IgD-negative memory B cell (primary cell): ENCODE measurements at regions not wholly inside any gene's neighbourhood (a gene's known extent, or its start where the extent isn't known, plus 50 kb on each side); places are given as distances from the start of the nearest gene placed in this dataset.
A peak's percentile ranks its signal among the peaks of the same experiment; 100 is the strongest.
"Not testable (repeated sequence)": the region's sequence is repeated elsewhere in the genome, so short reads cannot be mapped to it uniquely, and the experiment has no call there.

Experiments used
- H3K27ac Mint-ChIP-seq, 3 donors: one replicate each; pipeline ENCODE4 v1.8.0; 2020 to 2022; ENCODE audit warnings: mild to moderate bottlenecking in 3 of 3, mixed read lengths in 3 of 3, moderate library complexity in 1 of 3
- H3K27me3 Mint-ChIP-seq: one replicate; pipeline ENCODE4 v1.8.0; 2021; ENCODE audit warnings: mixed read lengths
- H3K36me3 Mint-ChIP-seq: one replicate; pipeline ENCODE4 v1.8.0; 2020; ENCODE audit warnings: mild to moderate bottlenecking, mixed read lengths
- H3K4me1 Mint-ChIP-seq, 3 donors: one replicate each; pipeline ENCODE4 v1.8.0; 2020 to 2022; ENCODE audit warnings: mixed read lengths in 3 of 3, mild to moderate bottlenecking in 1 of 3
- H3K4me3 Mint-ChIP-seq, 4 donors: one replicate each; pipeline ENCODE4 v1.8.0; 2020 to 2022; ENCODE audit warnings: mild to moderate bottlenecking in 4 of 4, mixed read lengths in 4 of 4, moderate library complexity in 3 of 4
- H3K9me3 Mint-ChIP-seq, 3 donors: one replicate each; pipeline ENCODE4 v1.8.0; 2020 to 2021; ENCODE audit warnings: mixed read lengths in 3 of 3, mild to moderate bottlenecking in 1 of 3

DNA sequence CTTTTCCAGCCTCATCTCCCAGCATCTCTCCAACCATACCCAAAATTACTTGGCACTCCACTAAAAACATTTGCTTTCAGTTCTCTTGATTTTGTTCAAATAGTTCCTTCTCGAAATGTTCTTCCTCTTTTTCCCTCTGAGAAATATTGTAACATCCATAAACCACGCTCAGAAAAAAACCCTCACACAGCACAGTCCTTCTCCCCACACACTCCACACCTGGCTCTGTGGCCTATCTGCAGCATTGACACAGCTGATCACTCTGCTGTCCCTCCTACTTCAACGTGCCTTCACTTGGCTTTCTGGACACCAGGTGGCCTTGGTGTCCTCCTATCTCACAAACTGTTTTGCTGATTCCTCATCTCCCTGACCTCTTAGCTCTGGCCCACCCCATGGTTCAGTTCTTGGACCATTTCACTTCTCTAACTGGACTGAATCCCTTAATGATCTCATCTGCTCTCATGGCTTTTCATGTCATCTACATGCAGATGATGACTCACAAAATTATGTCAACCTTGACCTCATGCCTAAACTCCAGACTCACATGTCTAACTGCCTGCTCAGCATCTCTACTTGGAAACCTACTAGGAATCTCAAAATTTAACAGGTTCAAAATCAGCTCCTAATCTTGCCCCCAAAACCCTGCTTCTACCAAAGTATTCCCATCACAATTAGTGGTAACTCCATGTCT, 93.3 kb downstream of the TRIM42 start:
- Mint-ChIP-seq H3K4me3 (no peak overlapping the region), H3K36me3 (peaks cover 1% of the 10 kb centered on the region), H3K9me3 (peaks cover 0 to 8% (median 5%) of the 10 kb centered on the region in 3 donors), H3K27me3 (peaks cover 3% of the 10 kb centered on the region), H3K27ac (no peak overlapping the region), H3K4me1 (peaks cover 0 to 5% (median 2%) of the 10 kb centered on the region in 3 donors)

DNA sequence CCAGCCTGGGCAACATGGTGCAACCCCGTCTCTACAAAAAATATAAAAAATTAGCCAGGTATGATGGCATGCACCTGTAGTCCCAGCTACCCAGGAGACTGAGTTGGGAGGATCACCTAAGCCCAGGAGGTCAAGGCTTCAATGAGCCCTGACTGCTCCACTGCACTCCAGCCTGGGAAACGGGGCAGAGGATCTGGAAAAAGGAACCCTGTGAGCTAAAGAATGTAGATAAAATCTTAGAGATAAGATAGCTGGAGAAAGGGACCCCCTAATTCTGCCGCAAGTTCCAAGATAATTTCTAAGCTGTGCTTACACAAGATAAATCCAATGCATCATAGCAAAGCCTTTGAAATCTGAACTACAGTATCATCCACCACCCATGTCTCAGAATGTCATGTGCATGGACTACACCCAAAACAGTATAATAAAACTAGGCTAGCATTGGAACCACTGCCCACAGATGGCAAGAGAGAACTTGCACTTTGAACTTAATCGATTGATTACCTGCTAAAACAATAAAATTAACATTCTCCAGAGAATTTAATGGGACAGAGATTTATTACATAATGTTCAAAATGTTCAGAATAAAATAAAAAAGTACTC, 99.9 kb downstream of the TRIM42 start:
- Mint-ChIP-seq H3K27me3 (peaks cover 9% of the 10 kb centered on the region), H3K27ac (no peak overlapping the region), H3K4me1 (no peaks in the 10 kb centered on the region), H3K9me3 (peaks cover 6 to 14% (median 8%) of the 10 kb centered on the region in 3 donors), H3K36me3 (peaks cover 1% of the 10 kb centered on the region), H3K4me3 (no peak overlapping the region)

DNA sequence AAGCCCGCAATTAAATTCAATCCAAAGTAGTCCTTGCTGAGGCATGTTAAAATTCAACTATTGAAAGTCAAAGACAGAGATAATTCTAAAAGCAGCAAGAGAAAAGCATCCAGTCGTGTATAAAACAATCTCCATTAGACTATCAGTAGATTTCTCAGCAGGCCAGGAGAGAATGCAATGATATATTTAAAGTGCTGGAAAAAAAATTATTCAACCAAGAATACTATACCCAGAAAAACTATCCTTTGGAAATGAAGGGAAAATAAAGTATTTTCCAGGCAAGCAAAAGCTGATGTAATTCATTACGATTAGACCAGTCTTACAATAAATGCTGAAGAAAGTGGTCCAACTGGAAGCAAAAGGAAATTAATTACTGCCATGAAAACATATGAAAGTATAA, 113.5 kb downstream of the TRIM42 start:
- no peaks in the 10 kb centered on the region for H3K36me3 Mint-ChIP-seq
- H3K27me3 Mint-ChIP-seq, result peaks cover 8% of the 10 kb centered on the region
- peak overlapping the region in 1 of 3 donors; percentile 6 for H3K27ac Mint-ChIP-seq
- H3K4me3 Mint-ChIP-seq, result no peak overlapping the region
- H3K4me1 Mint-ChIP-seq, result peaks cover 0 to 3% (median 0%) of the 10 kb centered on the region in 3 donors
- H3K9me3 Mint-ChIP-seq, result peaks cover 6 to 20% (median 9%) of the 10 kb centered on the region in 3 donors

DNA sequence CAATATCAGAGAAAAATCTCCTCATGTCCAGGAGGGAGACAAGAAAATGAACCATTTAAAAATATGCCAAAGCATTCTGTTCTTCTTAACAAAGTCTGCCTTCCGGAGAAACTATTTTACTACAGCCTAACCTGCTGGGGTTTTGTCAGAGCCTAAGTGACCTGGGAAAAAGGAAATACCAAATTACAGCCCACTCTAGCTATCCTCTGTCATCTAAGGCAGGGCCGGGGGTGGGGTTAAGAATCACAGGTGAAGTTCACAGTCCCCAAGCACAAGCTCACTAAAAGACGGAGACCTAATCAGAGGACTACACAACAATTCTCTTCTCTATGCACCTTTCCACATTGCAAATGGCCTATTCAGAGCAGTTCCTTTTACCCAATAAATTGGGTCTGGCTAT, 116.6 kb downstream of the TRIM42 start:
- H3K4me1 Mint-ChIP-seq, result peaks cover 0 to 3% (median 0%) of the 10 kb centered on the region in 3 donors
- no peak overlapping the region for H3K27ac Mint-ChIP-seq
- H3K36me3 Mint-ChIP-seq, result no peaks in the 10 kb centered on the region
- no peak overlapping the region for H3K4me3 Mint-ChIP-seq
- peaks cover 4% of the 10 kb centered on the region for H3K27me3 Mint-ChIP-seq
- H3K9me3 Mint-ChIP-seq, result peaks cover 7 to 23% (median 11%) of the 10 kb centered on the region in 3 donors

DNA sequence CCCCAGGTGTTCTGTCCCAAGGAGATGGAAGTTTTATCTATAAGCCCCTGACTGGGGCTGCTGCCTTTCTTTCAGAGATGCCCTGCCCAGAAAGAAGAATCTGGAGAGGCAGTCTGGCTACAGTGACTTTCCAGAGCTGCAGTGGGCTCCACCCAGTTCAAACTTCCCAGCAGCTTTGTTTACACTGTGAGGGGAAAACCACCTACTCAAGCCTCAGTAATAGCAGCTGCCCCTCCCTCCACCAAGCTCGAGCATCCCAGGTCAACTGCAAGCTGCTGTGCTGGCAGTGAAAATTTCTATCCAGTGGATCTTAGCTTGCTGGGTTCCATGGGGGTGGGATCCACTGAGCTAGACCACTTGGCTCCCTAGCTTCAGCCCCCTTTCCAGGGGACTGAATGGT, 125.0 kb downstream of the TRIM42 start:
- H3K27me3 Mint-ChIP-seq, H3K36me3 Mint-ChIP-seq: not testable (repeated sequence)
- peaks cover 8 to 29% (median 11%) of the 10 kb centered on the region in 3 donors for H3K9me3 Mint-ChIP-seq

DNA sequence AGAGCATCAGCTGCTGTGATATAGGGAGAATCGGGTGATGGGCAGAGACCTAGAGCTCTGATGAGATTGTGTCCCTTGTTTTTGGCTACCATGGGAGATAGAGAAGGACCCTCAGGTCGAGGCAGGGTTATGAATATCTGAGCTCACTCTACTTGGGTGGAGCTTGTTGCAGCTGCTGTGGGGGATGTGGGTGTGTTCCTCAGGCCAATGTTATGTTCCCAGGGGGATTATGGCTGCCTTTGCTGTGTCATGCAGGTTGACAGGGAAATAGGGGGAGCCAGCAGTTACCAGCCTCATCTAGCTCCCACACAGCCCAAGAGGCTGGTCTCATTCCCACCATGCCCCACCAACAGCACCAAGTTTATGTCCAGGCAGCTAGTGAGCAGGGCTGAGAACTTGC, 131.5 kb downstream of the TRIM42 start:
- no peak overlapping the region for H3K27ac Mint-ChIP-seq
- peaks cover 10% of the 10 kb centered on the region for H3K27me3 Mint-ChIP-seq
- H3K9me3 Mint-ChIP-seq, result peaks cover 5 to 15% (median 6%) of the 10 kb centered on the region in 3 donors
- H3K36me3 Mint-ChIP-seq, result no peaks in the 10 kb centered on the region
- H3K4me3 Mint-ChIP-seq, result no peak overlapping the region
- H3K4me1 Mint-ChIP-seq, result peaks cover 0 to 8% (median 5%) of the 10 kb centered on the region in 3 donors

More for the DNA sequence above, 125.0 kb downstream of the TRIM42 start:
- not testable (repeated sequence) for H3K4me3 Mint-ChIP-seq, H3K4me1 Mint-ChIP-seq, H3K27ac Mint-ChIP-seq

DNA sequence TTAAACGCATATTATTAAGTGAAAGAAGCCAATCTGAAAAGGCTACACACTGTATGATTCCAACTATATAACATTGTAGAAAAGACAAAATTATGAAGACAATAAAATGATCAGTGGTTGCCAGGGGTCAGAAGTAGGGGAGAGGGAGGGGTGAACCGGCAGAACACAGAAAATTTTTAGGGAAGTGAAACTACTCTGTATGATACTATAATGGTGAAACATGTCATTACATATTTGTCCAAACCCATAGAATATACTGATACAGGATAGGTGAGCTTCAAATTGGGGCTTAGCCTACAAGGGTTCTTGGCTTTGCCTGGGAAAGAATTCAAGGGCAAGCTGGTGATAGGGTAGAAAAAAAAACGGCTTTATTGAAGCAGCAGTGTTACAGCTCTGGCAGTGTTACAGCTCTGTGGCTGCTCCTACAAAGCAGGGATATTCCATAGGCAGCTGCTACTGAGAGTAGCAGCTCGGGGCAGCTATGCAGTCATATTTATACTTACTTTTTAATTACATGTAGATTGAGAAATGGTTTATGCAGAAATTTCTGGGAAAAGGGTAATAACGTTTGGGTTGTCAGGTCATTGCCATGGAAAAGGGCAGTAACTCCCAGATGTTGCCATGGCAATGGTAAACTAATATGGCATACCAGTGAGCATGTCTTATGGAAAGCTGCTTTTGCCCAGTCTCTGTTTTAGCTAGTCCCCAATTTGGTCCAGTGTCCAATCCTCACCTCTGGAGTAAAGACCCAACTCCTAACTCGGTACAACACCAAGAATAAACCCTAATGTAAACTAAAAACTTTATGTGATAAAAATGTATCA, 125.1 kb upstream of the SLC25A36 start:
- H3K27me3 Mint-ChIP-seq, result peaks cover 1% of the 10 kb centered on the region
- peak overlapping the region in 2 of 4 donors; percentile 2 to 35 for H3K4me3 Mint-ChIP-seq
- H3K4me1 Mint-ChIP-seq, result peaks cover 7 to 13% (median 9%) of the 10 kb centered on the region in 3 donors
- H3K9me3 Mint-ChIP-seq, result peaks cover 3 to 11% (median 7%) of the 10 kb centered on the region in 3 donors
- peak overlapping the region in 2 of 3 donors; percentile 31 to 35 for H3K27ac Mint-ChIP-seq
- H3K36me3 Mint-ChIP-seq, result no peaks in the 10 kb centered on the region

DNA sequence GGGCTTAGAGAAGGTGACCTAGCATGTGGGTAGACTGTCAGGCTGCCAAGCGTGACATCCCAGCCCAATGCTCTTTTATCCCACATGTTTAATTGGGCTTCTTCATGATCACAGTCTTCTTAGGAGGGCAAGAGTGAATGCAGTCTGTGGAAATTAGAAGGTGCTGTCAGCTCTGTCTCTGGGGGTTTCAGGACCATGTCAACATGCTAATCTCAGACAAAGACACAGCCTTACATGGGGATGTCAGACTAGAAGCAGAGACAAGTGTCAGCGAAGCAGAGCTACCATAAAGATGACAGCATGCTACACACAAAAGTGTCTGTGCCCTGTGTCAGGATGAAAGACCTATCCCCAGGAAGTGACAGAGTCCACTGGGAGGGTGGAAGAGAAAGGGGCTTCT, 120.1 kb upstream of the SLC25A36 start:
- H3K27me3 Mint-ChIP-seq, result peaks cover 4% of the 10 kb centered on the region
- H3K4me1 Mint-ChIP-seq, result peaks cover 1 to 6% (median 2%) of the 10 kb centered on the region in 3 donors
- peak overlapping the region in 1 of 3 donors; percentile 93 for H3K27ac Mint-ChIP-seq
- no peaks in the 10 kb centered on the region for H3K36me3 Mint-ChIP-seq
- H3K4me3 Mint-ChIP-seq, result no peak overlapping the region
- H3K9me3 Mint-ChIP-seq, result no peaks in the 10 kb centered on the region

DNA sequence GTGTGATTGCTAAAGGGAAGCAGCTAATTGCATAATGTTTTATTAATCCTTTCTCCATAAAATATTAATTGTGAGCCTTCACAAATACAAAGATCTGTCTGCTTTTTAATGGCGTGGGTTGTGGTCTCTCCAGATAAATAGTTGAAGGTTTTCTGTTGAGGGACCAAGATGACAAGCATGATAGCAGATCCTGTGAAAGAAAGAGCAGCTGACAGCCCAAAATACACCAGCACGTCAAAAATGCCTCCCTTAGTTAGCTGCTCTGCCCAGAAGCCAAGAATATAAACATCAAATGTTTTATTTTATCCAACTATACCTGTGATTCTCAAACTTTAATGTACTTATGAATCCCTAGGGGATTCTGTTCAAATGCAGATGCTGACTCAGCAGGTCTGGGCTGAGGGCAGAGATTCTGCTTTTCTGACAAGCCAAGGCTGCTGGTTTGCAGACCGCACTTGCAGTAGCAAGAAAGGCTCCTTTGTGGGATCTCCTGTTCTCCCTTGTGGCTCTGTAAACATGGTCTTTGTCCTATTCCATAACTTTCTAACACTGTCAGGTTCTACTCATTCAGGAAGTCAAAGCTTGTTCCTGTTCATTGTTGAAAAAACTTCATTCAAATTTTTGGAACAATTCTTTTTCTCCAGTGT, 119.1 kb upstream of the SLC25A36 start:
- Mint-ChIP-seq H3K27ac (no peak overlapping the region), H3K27me3 (peaks cover 4% of the 10 kb centered on the region), H3K9me3 (no peaks in the 10 kb centered on the region), H3K4me3 (no peak overlapping the region), H3K36me3 (no peaks in the 10 kb centered on the region), H3K4me1 (peaks cover 0 to 4% (median 0%) of the 10 kb centered on the region in 3 donors)

DNA sequence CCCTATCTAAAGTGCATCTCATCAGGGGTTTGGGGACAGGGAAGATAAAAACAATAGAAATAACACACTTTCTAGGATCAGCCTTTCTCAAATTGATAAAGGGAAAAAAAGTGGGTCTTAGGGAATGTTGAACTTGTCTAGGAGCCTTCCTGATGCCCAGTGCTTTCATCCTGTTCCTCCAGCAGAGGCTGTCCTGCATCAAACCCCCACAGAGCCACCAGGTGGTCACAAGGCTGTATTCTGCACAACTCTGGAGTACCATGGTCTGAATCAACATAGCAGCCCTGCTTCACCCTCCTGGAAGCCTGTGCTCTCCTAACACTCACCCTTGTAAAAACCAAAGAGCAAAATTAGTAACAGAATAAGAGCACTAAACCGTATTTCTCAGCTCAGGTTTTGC, 118.5 kb upstream of the SLC25A36 start:
- no peaks in the 10 kb centered on the region for H3K9me3 Mint-ChIP-seq
- peaks cover 0 to 4% (median 0%) of the 10 kb centered on the region in 3 donors for H3K4me1 Mint-ChIP-seq
- no peaks in the 10 kb centered on the region for H3K36me3 Mint-ChIP-seq
- no peak overlapping the region for H3K4me3 Mint-ChIP-seq
- H3K27ac Mint-ChIP-seq, result no peak overlapping the region
- peaks cover 4% of the 10 kb centered on the region for H3K27me3 Mint-ChIP-seq

DNA sequence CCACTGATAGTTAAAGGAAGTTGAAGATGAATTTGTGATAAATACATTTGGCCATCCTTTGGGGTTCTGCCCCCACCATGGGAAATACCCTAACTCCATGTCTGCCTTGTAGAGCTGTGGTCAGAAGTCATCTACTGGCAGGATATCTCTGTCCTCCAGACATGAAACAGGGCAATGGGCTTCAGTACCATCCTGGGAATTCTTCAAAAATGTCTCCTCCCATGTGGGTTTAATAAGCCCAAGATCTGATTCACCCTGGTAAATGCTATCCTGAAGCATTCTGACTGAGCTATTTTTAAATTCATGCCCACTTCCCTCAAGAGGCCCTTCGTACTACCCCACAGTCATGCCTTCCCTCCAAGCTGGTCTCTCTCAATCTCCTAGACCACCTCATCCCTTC, 113.7 kb upstream of the SLC25A36 start:
- peaks cover 3% of the 10 kb centered on the region for H3K27me3 Mint-ChIP-seq
- H3K9me3 Mint-ChIP-seq, result peaks cover 0 to 1% (median 0%) of the 10 kb centered on the region in 3 donors
- H3K4me1 Mint-ChIP-seq, result peaks cover 3 to 7% (median 4%) of the 10 kb centered on the region in 3 donors
- no peak overlapping the region for H3K27ac Mint-ChIP-seq
- peaks cover under 1% of the 10 kb centered on the region for H3K36me3 Mint-ChIP-seq
- H3K4me3 Mint-ChIP-seq, result no peak overlapping the region

DNA sequence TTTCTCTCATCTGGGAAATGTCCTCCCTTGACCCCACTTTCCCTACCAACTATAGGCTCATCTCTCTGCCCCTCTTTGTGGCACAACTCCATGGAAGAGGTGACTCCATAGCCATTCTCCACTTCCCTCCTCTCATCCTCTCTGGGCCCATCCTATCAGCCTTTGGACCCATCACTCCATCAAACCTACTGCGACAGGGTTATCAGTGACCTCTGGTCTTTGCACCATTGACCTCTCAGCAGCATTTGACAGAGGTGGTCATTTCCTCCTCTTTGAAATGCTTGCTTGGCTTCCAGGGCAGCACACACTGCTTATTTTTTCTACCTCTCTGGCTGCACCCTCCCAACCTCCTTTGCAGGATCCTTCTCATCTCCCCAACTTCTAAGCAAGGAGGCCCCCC, 113.1 kb upstream of the SLC25A36 start:
- H3K36me3 Mint-ChIP-seq, result peaks cover 2% of the 10 kb centered on the region
- peaks cover 5 to 9% (median 6%) of the 10 kb centered on the region in 3 donors for H3K4me1 Mint-ChIP-seq
- peaks cover 4% of the 10 kb centered on the region for H3K27me3 Mint-ChIP-seq
- H3K27ac Mint-ChIP-seq, result no peak overlapping the region
- H3K4me3 Mint-ChIP-seq, result no peak overlapping the region
- peaks cover 0 to 1% (median 0%) of the 10 kb centered on the region in 3 donors for H3K9me3 Mint-ChIP-seq

DNA sequence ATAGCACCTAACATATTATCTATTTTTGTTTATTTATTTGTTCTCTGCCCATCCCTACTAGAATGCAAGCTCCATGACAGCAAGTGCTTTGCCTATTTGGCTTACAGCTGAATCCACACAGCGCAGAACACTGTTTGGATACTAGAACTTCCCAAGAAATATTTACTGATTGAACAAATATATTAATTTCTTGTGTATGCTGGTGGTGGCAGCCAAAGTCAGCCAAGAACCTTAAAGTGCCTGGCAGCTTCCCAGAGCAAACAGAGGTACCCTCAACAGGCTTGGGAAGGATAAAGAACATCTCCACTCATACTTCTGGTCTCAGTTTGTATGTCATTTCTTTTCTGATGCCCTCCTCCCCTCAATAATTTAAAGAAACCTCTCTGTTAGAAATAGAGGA, 111.8 kb upstream of the SLC25A36 start:
- H3K36me3 Mint-ChIP-seq, result peaks cover 2% of the 10 kb centered on the region
- H3K27ac Mint-ChIP-seq, result no peak overlapping the region
- H3K9me3 Mint-ChIP-seq, result peaks cover 0 to 1% (median 0%) of the 10 kb centered on the region in 3 donors
- H3K27me3 Mint-ChIP-seq, result peaks cover 4% of the 10 kb centered on the region
- H3K4me1 Mint-ChIP-seq, result peaks cover 5 to 9% (median 6%) of the 10 kb centered on the region in 3 donors
- H3K4me3 Mint-ChIP-seq, result no peak overlapping the region

DNA sequence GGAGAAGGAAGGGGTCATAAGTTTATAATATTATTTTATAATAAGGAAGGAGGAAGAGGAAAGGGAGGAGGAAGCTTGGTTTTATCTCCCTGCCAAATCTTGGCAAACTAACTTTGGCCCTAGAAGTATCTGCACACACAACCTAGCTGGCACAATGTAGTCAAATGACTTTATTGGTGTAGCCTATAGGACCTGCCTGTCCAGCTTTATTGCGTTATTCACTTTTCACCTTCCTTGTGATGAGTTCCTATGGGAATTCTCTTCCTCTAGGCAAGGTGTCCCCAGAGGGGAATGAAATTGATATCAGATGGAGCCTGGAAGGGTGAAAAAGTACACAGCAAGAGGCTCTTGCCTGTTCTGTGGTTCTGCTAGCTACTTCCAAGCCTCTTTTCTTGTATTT, 111.2 kb upstream of the SLC25A36 start:
- Mint-ChIP-seq H3K4me1 (peaks cover 5 to 9% (median 6%) of the 10 kb centered on the region in 3 donors), H3K36me3 (peaks cover 2% of the 10 kb centered on the region), H3K27ac (no peak overlapping the region), H3K4me3 (no peak overlapping the region), H3K27me3 (peaks cover 4% of the 10 kb centered on the region), H3K9me3 (peaks cover 0 to 1% (median 0%) of the 10 kb centered on the region in 3 donors)
